Activated CD8-positive, alpha-beta T cell treated with anti-CD3 and anti-CD28 coated beads for 36 hours (primary cell): ENCODE measurements at regions not wholly inside any gene's neighbourhood (a gene's known extent, or its start where the extent isn't known, plus 50 kb on each side); places are given as distances from the start of the nearest gene placed in this dataset.

ENCODE experiments used
- ATAC-seq: fragments of 200-7000 bp; cut with Tn5 transposase; one replicate; pipeline ENCODE4 v1.10.0; 2021; ENCODE audit warnings: mild to moderate bottlenecking, moderate library complexity
- CTCF ChIA-PET: fragments of 350-600 bp; sonication (Branson Sonifier 250); formaldehyde crosslinking; loops from one replicate; lab custom pipeline; 2021; ENCODE audit warnings: antibody characterized with exemption; lab: Charles Lee
- POLR2A ChIA-PET: fragments of 350-600 bp; sonication (Branson Sonifier 250); formaldehyde crosslinking; loops from one replicate; lab custom pipeline; 2021; ENCODE audit warnings: antibody characterized with exemption; lab: Charles Lee
- DNase-seq: peaks from one replicate; pipeline ENCODE4 v3.0.0-alpha.2; 2020
- H3K27ac Mint-ChIP-seq: one replicate; pipeline ENCODE4 v1.8.0; 2021; ENCODE audit warnings: mild to moderate bottlenecking, mixed read lengths
- H3K27me3 Mint-ChIP-seq: one replicate; pipeline ENCODE4 v1.8.0; 2021; ENCODE audit warnings: mixed read lengths
- H3K36me3 Mint-ChIP-seq: one replicate; pipeline ENCODE4 v1.8.0; 2021; ENCODE audit warnings: low read depth, mixed read lengths
- H3K4me1 Mint-ChIP-seq: one replicate; pipeline ENCODE4 v1.8.0; 2021; ENCODE audit warnings: low read depth, mixed read lengths
- H3K4me3 Mint-ChIP-seq: one replicate; pipeline ENCODE4 v1.8.0; 2021; ENCODE audit warnings: mild to moderate bottlenecking, moderate library complexity, mixed read lengths
- H3K9me3 Mint-ChIP-seq: one replicate; pipeline ENCODE4 v1.8.0; 2021; ENCODE audit warnings: mixed read lengths
- CTCF ChIP-seq: fragments of 200-600 bp; IDR thresholded peaks from one replicate; pipeline ENCODE4 v1.8.0; 2022; ENCODE audit warnings: antibody characterized with exemption, mild to moderate bottlenecking
- intact Hi-C: fragments of 100-400 bp; cut with micrococcal nuclease; formaldehyde crosslinking; loops from one replicate; pipeline ENCODE4 v1.10.0; 2022

- ATAC-seq (no peak), DNase-seq (no peak)
- Mint-ChIP-seq H3K4me1 (no peaks in the 10 kb centered on the region), H3K4me3 (no peak overlapping the region), H3K27ac (no peak overlapping the region), H3K27me3 (peaks cover 9% of the 10 kb centered on the region), H3K9me3 (no peaks in the 10 kb centered on the region), H3K36me3 (no peaks in the 10 kb centered on the region)
- CTCF ChIA-PET, result no interaction called here
- intact Hi-C loops, result no loop called here
- TF ChIP-seq CTCF, result no peak
- POLR2A ChIA-PET, result no interaction called here
Measured at GRCh38 chr12:27902651-27903050, 69.9 kb downstream of the PTHLH start.

GRCh38 chr12:27901959-27902358, 70.6 kb downstream of the PTHLH start:
- Mint-ChIP-seq H3K4me1 (no peaks in the 10 kb centered on the region), H3K4me3 (no peak overlapping the region), H3K36me3 (no peaks in the 10 kb centered on the region), H3K9me3 (no peaks in the 10 kb centered on the region), H3K27ac (no peak overlapping the region), H3K27me3 (peaks cover 9% of the 10 kb centered on the region)
- DNase-seq (no peak), ATAC-seq (no peak)
- ChIA-PET POLR2A (no interaction called here), CTCF (no interaction called here)
- no peak for TF ChIP-seq CTCF
- intact Hi-C loops, result no loop called here

- POLR2A ChIA-PET, result no interaction called here
- no peak for TF ChIP-seq CTCF
- no peak overlapping the region for H3K4me3 Mint-ChIP-seq
- peaks cover 11% of the 10 kb centered on the region for H3K27me3 Mint-ChIP-seq
- H3K36me3 Mint-ChIP-seq, result no peaks in the 10 kb centered on the region
- H3K27ac Mint-ChIP-seq, result no peak overlapping the region
- intact Hi-C loops, result no loop called here
- CTCF ChIA-PET, result no interaction called here
- no peak for DNase-seq
- H3K9me3 Mint-ChIP-seq, result no peaks in the 10 kb centered on the region
- ATAC-seq, result no peak
- H3K4me1 Mint-ChIP-seq, result no peaks in the 10 kb centered on the region
Measured at GRCh38 chr12:27900920-27901879, 71.3 kb downstream of the PTHLH start.

GRCh38 chr12:27899151-27899661, 73.3 kb downstream of the PTHLH start:
- ATAC-seq (no peak), DNase-seq (no peak)
- ChIA-PET POLR2A (interaction anchor here (0.7 kb wide), 1 partner anchor 70 kb away, joined by 3 read pairs; no protein-coding TSS in a partner anchor), CTCF (no interaction called here)
- intact Hi-C loops, result no loop called here
- Mint-ChIP-seq H3K9me3 (no peaks in the 10 kb centered on the region), H3K27me3 (peaks cover 16% of the 10 kb centered on the region), H3K27ac (no peak overlapping the region), H3K4me1 (no peaks in the 10 kb centered on the region), H3K36me3 (no peaks in the 10 kb centered on the region), H3K4me3 (no peak overlapping the region)
- no peak for TF ChIP-seq CTCF

- intact Hi-C loops, result no loop called here
- Mint-ChIP-seq H3K4me3 (no peak overlapping the region), H3K27me3 (peaks cover 17% of the 10 kb centered on the region), H3K4me1 (no peaks in the 10 kb centered on the region), H3K9me3 (no peaks in the 10 kb centered on the region), H3K36me3 (no peaks in the 10 kb centered on the region), H3K27ac (no peak overlapping the region)
- no peak for ATAC-seq
- DNase-seq, result no peak
- no peak for TF ChIP-seq CTCF
- ChIA-PET CTCF (interaction anchor here (1.1 kb wide), 1 partner anchor 8 kb away, joined by 3 read pairs; no protein-coding TSS in a partner anchor), POLR2A (no interaction called here)
Measured at GRCh38 chr12:27898022-27898421, 74.5 kb downstream of the PTHLH start.
